ENCODE measurements at regions not wholly inside any gene's neighbourhood (a gene's known extent, or its start where the extent isn't known, plus 50 kb on each side); places are given as distances from the start of the nearest gene placed in this dataset.

DNA sequence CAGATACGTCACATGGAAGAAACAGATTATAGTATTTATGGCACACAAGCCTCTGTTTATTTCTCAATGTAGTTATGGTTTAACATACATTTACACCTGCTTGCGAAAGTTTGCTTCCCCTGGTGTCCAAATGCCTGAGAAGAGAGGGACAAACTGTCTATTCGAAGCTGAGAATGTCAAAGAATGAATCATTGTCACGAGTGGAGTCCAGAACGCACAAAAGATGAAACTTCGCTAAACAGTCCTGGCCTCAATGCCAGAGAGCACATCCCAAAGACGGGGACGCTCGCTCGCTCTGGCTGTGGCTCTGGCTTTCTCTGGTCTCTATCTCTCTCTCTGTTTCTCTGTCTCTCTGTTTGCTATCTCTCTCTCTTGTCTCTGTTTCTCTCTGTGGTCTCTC is 298.8 kb downstream of the FOXL1 start:
- peaks cover 46% of the 10 kb centered on the region for H3K27me3 Mint-ChIP-seq
- TF ChIP-seq CTCF (IDR thresholded peaks at IDR 0.05; ENCODE audit: unreplicated experiment): no peak
- H3K36me3 Mint-ChIP-seq (ENCODE audit: insufficient read depth): no peaks in the 10 kb centered on the region
- H3K27ac Mint-ChIP-seq: no peak overlapping the region
- H3K4me3 Mint-ChIP-seq (ENCODE audit: low read depth): no peak overlapping the region
- no peak for DNase-seq (ENCODE audit: low spot score, unreplicated experiment)
- H3K4me1 Mint-ChIP-seq (ENCODE audit: low read depth): no peaks in the 10 kb centered on the region
- no peaks in the 10 kb centered on the region for H3K9me3 Mint-ChIP-seq (ENCODE audit: low read depth)

- Mint-ChIP-seq H3K4me1 (ENCODE audit: low read depth) (no peaks in the 10 kb centered on the region), H3K4me3 (ENCODE audit: low read depth) (no peak overlapping the region), H3K36me3 (ENCODE audit: insufficient read depth) (no peaks in the 10 kb centered on the region), H3K27me3 (peaks cover 47% of the 10 kb centered on the region), H3K9me3 (ENCODE audit: low read depth) (no peaks in the 10 kb centered on the region), H3K27ac (no peak overlapping the region)
- DNase-seq (ENCODE audit: low spot score, unreplicated experiment): no peak
- no peak for TF ChIP-seq CTCF (IDR thresholded peaks at IDR 0.05; ENCODE audit: unreplicated experiment)
Measured at GRCh38 chr16:86877835-86878234, 299.5 kb downstream of the FOXL1 start.

DNA sequence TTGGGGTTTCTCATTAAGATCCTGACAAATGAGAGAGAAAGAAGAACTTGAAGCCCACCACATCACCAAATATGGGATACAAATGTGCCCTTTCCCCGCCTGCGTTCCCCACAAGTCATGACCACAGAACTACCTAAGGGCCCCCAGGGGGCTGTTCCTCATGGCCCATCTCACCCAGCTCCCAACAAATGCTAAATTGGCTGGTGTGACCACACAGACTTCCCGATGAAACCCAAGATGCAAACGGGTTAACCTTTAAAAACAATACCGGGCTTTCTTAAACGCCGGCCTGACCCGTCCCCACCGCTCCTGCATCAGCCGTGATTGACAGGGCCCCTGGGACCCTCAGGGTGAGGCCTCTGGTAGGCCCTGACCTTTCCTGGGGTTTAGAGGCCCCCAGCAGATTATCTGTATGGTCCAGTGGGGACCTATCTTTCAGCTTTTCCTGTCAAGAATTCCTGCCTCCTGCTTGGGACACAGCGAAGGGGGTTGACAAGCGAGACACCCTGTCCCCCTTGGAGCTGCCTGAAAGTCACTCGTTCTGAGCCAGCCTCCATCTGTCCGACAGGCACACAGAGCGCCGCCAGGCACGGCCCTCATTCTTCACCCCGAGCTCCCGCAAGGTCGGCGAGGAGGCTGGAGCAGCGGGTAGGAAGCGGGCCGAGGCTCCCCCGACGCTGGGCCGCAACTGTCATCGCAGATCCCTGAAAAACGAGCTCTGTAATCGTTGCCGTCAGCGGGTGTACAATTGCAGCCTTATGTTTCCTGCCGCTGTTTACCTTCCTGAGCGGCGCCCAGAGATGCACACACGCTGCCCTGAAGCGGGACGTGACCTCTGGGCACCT is 300.1 kb downstream of the FOXL1 start:
- H3K4me3 Mint-ChIP-seq (ENCODE audit: low read depth): no peak overlapping the region
- TF ChIP-seq CTCF (IDR thresholded peaks at IDR 0.05; ENCODE audit: unreplicated experiment): no peak
- H3K4me1 Mint-ChIP-seq (ENCODE audit: low read depth): no peaks in the 10 kb centered on the region
- DNase-seq (ENCODE audit: low spot score, unreplicated experiment): no peak
- no peaks in the 10 kb centered on the region for H3K36me3 Mint-ChIP-seq (ENCODE audit: insufficient read depth)
- H3K9me3 Mint-ChIP-seq (ENCODE audit: low read depth): no peaks in the 10 kb centered on the region
- peaks cover 51% of the 10 kb centered on the region for H3K27me3 Mint-ChIP-seq
- no peak overlapping the region for H3K27ac Mint-ChIP-seq

- Mint-ChIP-seq H3K36me3 (ENCODE audit: insufficient read depth) (no peaks in the 10 kb centered on the region), H3K9me3 (ENCODE audit: low read depth) (no peaks in the 10 kb centered on the region), H3K27ac (no peak overlapping the region), H3K27me3 (peaks cover 55% of the 10 kb centered on the region), H3K4me3 (ENCODE audit: low read depth) (no peak overlapping the region), H3K4me1 (ENCODE audit: low read depth) (no peaks in the 10 kb centered on the region)
- no peak for DNase-seq (ENCODE audit: low spot score, unreplicated experiment)
- no peak for TF ChIP-seq CTCF (IDR thresholded peaks at IDR 0.05; ENCODE audit: unreplicated experiment)
Measured at GRCh38 chr16:86879268-86879667, 300.9 kb downstream of the FOXL1 start.

DNA sequence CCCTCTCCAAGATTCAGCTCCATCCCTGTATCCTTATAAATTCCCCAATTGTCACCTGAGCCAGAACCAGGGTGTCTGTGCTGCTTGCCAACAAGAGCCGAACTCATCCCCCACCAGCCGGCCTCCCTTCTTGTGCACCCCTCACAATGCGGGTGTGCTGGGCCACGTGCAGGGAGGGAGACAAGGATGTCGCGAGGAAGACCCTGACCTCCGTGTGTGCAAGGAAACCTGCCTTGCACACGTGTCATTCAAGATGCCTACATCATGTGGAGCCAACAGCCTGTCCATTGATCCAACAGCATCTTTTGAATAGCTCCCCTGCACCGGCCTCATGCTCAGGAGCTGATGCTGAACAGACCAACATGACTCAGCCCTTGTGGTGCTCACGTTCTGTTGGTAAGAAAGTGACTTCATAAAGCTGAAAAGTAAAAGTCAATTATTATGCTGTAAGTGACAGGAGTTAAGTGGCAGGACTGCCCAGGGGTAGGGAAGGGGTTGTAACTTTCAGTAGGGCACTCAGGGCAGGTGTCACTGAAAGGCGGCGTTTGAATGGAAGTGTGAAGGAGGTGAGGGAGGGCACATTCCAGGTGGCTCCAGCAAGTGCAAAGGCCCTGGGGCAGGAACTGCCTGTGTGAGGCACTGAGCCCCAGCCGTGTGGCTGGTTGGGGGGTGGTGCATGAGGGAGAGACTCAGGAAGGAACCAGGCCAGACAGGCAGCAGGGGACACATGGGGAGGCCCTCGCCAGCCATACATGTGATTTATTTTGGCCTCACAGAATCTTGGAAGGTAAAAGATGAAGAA is 302.2 kb downstream of the FOXL1 start:
- TF ChIP-seq CTCF (IDR thresholded peaks at IDR 0.05; ENCODE audit: unreplicated experiment): no peak
- Mint-ChIP-seq H3K27me3 (peaks cover 54% of the 10 kb centered on the region), H3K4me3 (ENCODE audit: low read depth) (no peak overlapping the region), H3K27ac (no peak overlapping the region), H3K4me1 (ENCODE audit: low read depth) (no peaks in the 10 kb centered on the region), H3K36me3 (ENCODE audit: insufficient read depth) (no peaks in the 10 kb centered on the region), H3K9me3 (ENCODE audit: low read depth) (no peaks in the 10 kb centered on the region)
- DNase-seq (ENCODE audit: low spot score, unreplicated experiment): no peak
